GM12891 (cell line): ENCODE measurements at regions not wholly inside any gene's neighbourhood (a gene's known extent, or its start where the extent isn't known, plus 50 kb on each side); places are given as distances from the start of the nearest gene placed in this dataset.

Experiments
- POLR2A ChIP-seq: IDR thresholded peaks from 2 replicates; pipeline ENCODE4 v1.6.1; 2011; ENCODE audit warnings: low read depth, low read length, control low read depth
- POLR2AphosphoS5 ChIP-seq: IDR thresholded peaks from 2 replicates; pipeline ENCODE4 v1.6.1; 2011; ENCODE audit warnings: low read depth, low read length, control low read depth
- TAF1 ChIP-seq: IDR thresholded peaks from 2 replicates; pipeline ENCODE4 v1.6.1; 2011; ENCODE audit warnings: low read depth, low read length, control low read depth

GRCh38 chr7:115227473-115228235 lies 305.8 kb downstream of the MDFIC start:
- TF ChIP-seq POLR2A, result no peak
- no peak for TF ChIP-seq TAF1
- TF ChIP-seq POLR2AphosphoS5, result no peak
